HCT116 (cell line): ENCODE measurements at regions not wholly inside any gene's neighbourhood (a gene's known extent, or its start where the extent isn't known, plus 50 kb on each side); places are given as distances from the start of the nearest gene placed in this dataset.

ENCODE experiments used
- ATAC-seq: fragments of 200-7000 bp; cut with Tn5 transposase; 2 replicates; pipeline ENCODE4 v1.9.1; 2020; ENCODE audit warnings: mild to moderate bottlenecking, moderate library complexity
- BruUV-seq: library from RNA; stranded (reverse); fragments of 400-500 nt; replicated peaks from 2 replicates; lab custom pipeline; 2021; lab: Mats Ljungman, UMichigan
- CTCF ChIA-PET: fragments of 300-600 bp; sonication (Branson Sonifier 250); formaldehyde crosslinking; loops from one replicate; lab custom pipeline; 2021; ENCODE audit warnings: antibody characterized with exemption; lab: Charles Lee
- POLR2A ChIA-PET: fragments of 300-600, 350-600 bp; sonication (Branson Sonifier 250); formaldehyde crosslinking; loops from one replicate; lab custom pipeline; 2021; ENCODE audit warnings: antibody characterized with exemption; lab: Charles Lee
- RAD21 ChIA-PET, 2 experiments: fragments of 300-600 bp; sonication (Branson Sonifier 250); formaldehyde crosslinking; loops; one replicate each; lab custom pipeline; 2023; ENCODE audit warnings: low total read pairs in 2 of 2; ENCODE audit not compliant: uncharacterized antibody in 2 of 2, unreplicated experiment in 2 of 2, low non-redundant PET in 1 of 2; lab: Charles Lee
- DNase-seq: peaks from one replicate; pipeline ENCODE4 v3.0.0-alpha.2; 2010; ENCODE audit warnings: low read depth, low spot score
- H2AFZ ChIP-seq: fragments of 200-600 bp; shearing (Covaris generic), sonication (generic); 2 replicates; pipeline ENCODE4 v1.6.1; 2017; ENCODE audit warnings: low read depth, mixed run types, mixed read lengths, antibody characterized with exemption, low read length; ENCODE audit not compliant: poor library complexity, severe bottlenecking
- H3K27ac ChIP-seq: 2 replicates; pipeline ENCODE4 v1.5.1; 2012; ENCODE audit warnings: low read depth, low read length
- H3K27me3 ChIP-seq: fragments of 200-600 bp; sonication (generic); 2 replicates; pipeline ENCODE4 v1.6.1; 2016; ENCODE audit warnings: mixed run types, low read length, mixed read lengths; ENCODE audit not compliant: insufficient read depth
- H3K36me3 ChIP-seq, 2 experiments: fragments of 200-500 bp in 1 of 2; fragments of 200-600 bp in 1 of 2; sonication (Bioruptor generic) in 1 of 2; sonication (generic) in 1 of 2; 2 replicates each; pipeline versions ENCODE4 v1.5.1 to v1.6.1; 2014 to 2016; ENCODE audit warnings: low read length in 2 of 2, inconsistent platforms in 1 of 2, mixed read lengths in 1 of 2, mixed run types in 1 of 2; ENCODE audit not compliant: insufficient read depth in 2 of 2, control insufficient read depth in 1 of 2
- H3K4me1 ChIP-seq, 2 experiments: fragments of 200-600 bp in 1 of 2; sonication (generic) in 1 of 2; 2 replicates each; pipeline versions ENCODE4 v1.5.1 to v1.6.1; 2012 to 2017; ENCODE audit warnings: low read length in 2 of 2, inconsistent platforms in 1 of 2, mild to moderate bottlenecking in 1 of 2, mixed read lengths in 1 of 2, mixed run types in 1 of 2, moderate library complexity in 1 of 2; ENCODE audit not compliant: insufficient read depth in 2 of 2, control insufficient read depth in 1 of 2
- H3K4me2 ChIP-seq: fragments of 200-600 bp; sonication (generic); 2 replicates; pipeline ENCODE4 v1.6.1; 2017; ENCODE audit warnings: mixed run types, low read length, mixed read lengths
- H3K4me3 ChIP-seq, 2 experiments: fragments of 200-600 bp in 1 of 2; sonication (generic) in 1 of 2; replicated peaks in 1 of 2; 2 replicates each; pipeline ENCODE4 v1.5.1; 2011 to 2016; ENCODE audit warnings: low read length in 2 of 2, control low read depth in 1 of 2, low read depth in 1 of 2, mild to moderate bottlenecking in 1 of 2, mixed read lengths in 1 of 2, mixed run types in 1 of 2
- H3K79me2 ChIP-seq: fragments of 200-600 bp; sonication (generic); 2 replicates; pipeline ENCODE4 v1.6.1; 2017; ENCODE audit warnings: mild to moderate bottlenecking, mixed run types, low read length, moderate library complexity, mixed read lengths; ENCODE audit not compliant: insufficient read depth
- H3K9ac ChIP-seq: fragments of 200-600 bp; sonication (generic); 2 replicates; pipeline ENCODE4 v1.6.1; 2016; ENCODE audit warnings: low read length, mixed read lengths
- H3K9me2 ChIP-seq: fragments of 200-600 bp; sonication (generic), shearing (Covaris generic); 2 replicates; pipeline ENCODE4 v1.6.1; 2017; ENCODE audit warnings: mixed run types, mild to moderate bottlenecking, moderate library complexity; ENCODE audit not compliant: insufficient read depth
- H3K9me3 ChIP-seq, 2 experiments: fragments of 200-500 bp in 1 of 2; fragments of 200-600 bp in 1 of 2; sonication (Bioruptor generic) in 1 of 2; sonication (generic) in 1 of 2; 2 replicates each; pipeline ENCODE4 v1.6.1; 2014 to 2017; ENCODE audit warnings: low read length in 2 of 2, mixed read lengths in 2 of 2, inconsistent platforms in 1 of 2, low read depth in 1 of 2, mild to moderate bottlenecking in 1 of 2, mixed run types in 1 of 2, moderate library complexity in 1 of 2; ENCODE audit not compliant: control insufficient read depth in 1 of 2, insufficient read depth in 1 of 2
- H4K20me1 ChIP-seq: fragments of 200-600 bp; sonication (generic), shearing (Covaris generic); 2 replicates; pipeline ENCODE4 v1.6.1; 2017; ENCODE audit warnings: mixed run types, mild to moderate bottlenecking, moderate library complexity; ENCODE audit not compliant: insufficient read depth
- CBX3 ChIP-seq: IDR thresholded peaks from 2 replicates; pipeline ENCODE4 v1.6.1; 2012; ENCODE audit warnings: low read depth
- EGR1 ChIP-seq: IDR thresholded peaks from 2 replicates; pipeline ENCODE4 v1.6.1; 2012; ENCODE audit warnings: low read depth
- ELF1 ChIP-seq: IDR thresholded peaks from 2 replicates; pipeline ENCODE4 v1.6.1; 2012; ENCODE audit warnings: low read depth, borderline replicate concordance
- EZH2phosphoT487 ChIP-seq: fragments of 200-600 bp; IDR thresholded peaks from 2 replicates; pipeline ENCODE4 v1.6.1; 2018; ENCODE audit warnings: antibody characterized with exemption, borderline replicate concordance
- FOSL1 ChIP-seq: IDR thresholded peaks from 2 replicates; pipeline ENCODE4 v1.6.1; 2012; ENCODE audit warnings: low read depth
- JUND ChIP-seq: IDR thresholded peaks from 2 replicates; pipeline ENCODE4 v1.6.1; 2012
- POLR2A ChIP-seq: IDR thresholded peaks from 2 replicates; pipeline ENCODE4 v1.7.0; 2011; ENCODE audit warnings: borderline replicate concordance; ENCODE audit not compliant: insufficient read depth, insufficient read length; ENCODE audit errors: extremely low read depth
- POLR2AphosphoS5 ChIP-seq: IDR thresholded peaks from 2 replicates; pipeline ENCODE4 v1.6.1; 2011; ENCODE audit warnings: mild to moderate bottlenecking, low read depth, low read length, moderate library complexity
- RAD21 ChIP-seq: IDR thresholded peaks from 2 replicates; pipeline ENCODE4 v1.6.1; 2012; ENCODE audit warnings: low read depth, mild to moderate bottlenecking
- SP1 ChIP-seq: IDR thresholded peaks from 2 replicates; pipeline ENCODE4 v1.6.1; 2012; ENCODE audit warnings: low read depth
- SRF ChIP-seq: IDR thresholded peaks from 2 replicates; pipeline ENCODE4 v1.6.1; 2012; ENCODE audit warnings: low read depth
- TCF7L2 ChIP-seq: IDR thresholded peaks from 2 replicates; pipeline ENCODE4 v1.7.0; 2011; ENCODE audit warnings: borderline replicate concordance, inconsistent platforms; ENCODE audit not compliant: insufficient read depth, insufficient read length; ENCODE audit errors: extremely low read depth
- YY1 ChIP-seq: IDR thresholded peaks from 2 replicates; pipeline ENCODE4 v1.6.1; 2011; ENCODE audit warnings: low read length, low read depth, moderate library complexity, mild to moderate bottlenecking; ENCODE audit not compliant: insufficient replicate concordance; ENCODE audit errors: extremely low read depth
- ZFX ChIP-seq: fragments of 450-650 bp; IDR thresholded peaks from 2 replicates; pipeline ENCODE4 v1.6.1; 2017
- ZNF274 ChIP-seq: fragments of 200-500 bp; sonication (Bioruptor generic); IDR thresholded peaks from 2 replicates; pipeline ENCODE4 v1.6.1; 2014; ENCODE audit warnings: mild to moderate bottlenecking, low read depth, low read length, inconsistent platforms
- intact Hi-C: fragments of 100-400 bp; cut with micrococcal nuclease; formaldehyde crosslinking; loops from 2 replicates; pipeline ENCODE4 v1.10.0; 2022
- TF ChIP-seq, protein P1 (sequence below): IDR thresholded peaks from 2 replicates; pipeline ENCODE4 v1.6.1; 2011; ENCODE audit warnings: mild to moderate bottlenecking, low read length, moderate library complexity; ENCODE audit not compliant: insufficient replicate concordance; ENCODE audit errors: extremely low read depth
- TF ChIP-seq, protein P2 (sequence below): IDR thresholded peaks from 2 replicates; pipeline ENCODE4 v1.6.1; 2012
- TF ChIP-seq, protein P3 (sequence below): IDR thresholded peaks from 2 replicates; pipeline ENCODE4 v1.6.1; 2012; ENCODE audit warnings: low read depth
- TF ChIP-seq, protein P4 (sequence below), 3 experiments: fragments of 200-600 bp in 1 of 3; sonication (generic) in 1 of 3; IDR thresholded peaks in 2 of 3; conservative IDR thresholded peaks in 1 of 3; 2 replicates each; pipeline ENCODE4 v1.5.1; 2012 to 2017; ENCODE audit warnings: low read depth in 2 of 3, low read length in 2 of 3, antibody characterized with exemption in 1 of 3, borderline replicate concordance in 1 of 3, control low read depth in 1 of 3, mild to moderate bottlenecking in 1 of 3, mixed read lengths in 1 of 3, mixed run types in 1 of 3, moderate library complexity in 1 of 3; ENCODE audit not compliant: insufficient read depth in 1 of 3

DNA sequence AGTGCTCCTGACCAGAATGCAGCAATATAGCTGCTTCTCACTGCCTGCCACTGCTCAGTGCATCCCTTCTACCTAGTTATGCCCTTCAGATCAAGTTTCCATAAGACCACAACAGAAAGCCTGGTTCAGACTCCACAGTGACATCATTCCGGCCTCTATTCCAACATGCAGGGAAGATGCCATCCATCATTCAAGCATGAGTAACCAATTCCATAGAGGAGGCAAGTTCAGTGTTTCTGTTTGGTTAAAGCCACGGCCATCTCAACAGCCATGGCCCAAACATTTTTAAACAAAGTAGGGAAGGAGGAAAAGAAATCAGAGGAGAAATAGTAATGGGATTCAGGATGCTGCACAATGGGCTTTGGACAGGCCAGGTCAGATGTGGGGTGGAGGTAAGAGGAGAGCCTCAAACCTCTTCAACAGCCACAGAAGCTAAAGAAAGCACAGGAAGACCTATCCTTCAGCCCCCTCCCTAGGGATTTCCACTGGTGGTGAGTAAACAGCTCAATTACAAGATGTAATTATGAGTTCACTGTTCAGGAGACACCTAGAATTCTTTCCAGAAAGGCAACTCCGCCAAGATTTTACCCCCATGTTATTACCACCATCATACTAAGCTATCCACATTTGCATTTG, 484.9 kb downstream of the SETD4 start:
- POLR2A ChIA-PET, result no interaction called here
- intact Hi-C loops, result no loop called here

More for the DNA sequence above, 484.9 kb downstream of the SETD4 start:
- no peak overlapping the region for H3K27ac ChIP-seq
- H3K4me3 ChIP-seq, result no peak overlapping the region
- no peak overlapping the region for H2AFZ ChIP-seq
- CTCF ChIA-PET, result no interaction called here
- H3K4me2 ChIP-seq, result no peak overlapping the region
- no peaks in the 10 kb centered on the region for H3K79me2 ChIP-seq
- no peaks in the 10 kb centered on the region for H3K36me3 ChIP-seq
- RAD21 ChIA-PET, result no interaction called here
- H3K9me2 ChIP-seq, result no peaks in the 10 kb centered on the region
- H3K9me3 ChIP-seq, result no peaks in the 10 kb centered on the region
- DNase-seq (no peak), ATAC-seq (no peak)
- H4K20me1 ChIP-seq, result no peaks in the 10 kb centered on the region
- no TSS peak for BruUV-seq
- TF ChIP-seq TCF7L2, result no peak
- no peak for TF ChIP-seq RAD21
- no peak for TF ChIP-seq ELF1
- TF ChIP-seq EGR1, result no peak
- TF ChIP-seq, protein P1, sequence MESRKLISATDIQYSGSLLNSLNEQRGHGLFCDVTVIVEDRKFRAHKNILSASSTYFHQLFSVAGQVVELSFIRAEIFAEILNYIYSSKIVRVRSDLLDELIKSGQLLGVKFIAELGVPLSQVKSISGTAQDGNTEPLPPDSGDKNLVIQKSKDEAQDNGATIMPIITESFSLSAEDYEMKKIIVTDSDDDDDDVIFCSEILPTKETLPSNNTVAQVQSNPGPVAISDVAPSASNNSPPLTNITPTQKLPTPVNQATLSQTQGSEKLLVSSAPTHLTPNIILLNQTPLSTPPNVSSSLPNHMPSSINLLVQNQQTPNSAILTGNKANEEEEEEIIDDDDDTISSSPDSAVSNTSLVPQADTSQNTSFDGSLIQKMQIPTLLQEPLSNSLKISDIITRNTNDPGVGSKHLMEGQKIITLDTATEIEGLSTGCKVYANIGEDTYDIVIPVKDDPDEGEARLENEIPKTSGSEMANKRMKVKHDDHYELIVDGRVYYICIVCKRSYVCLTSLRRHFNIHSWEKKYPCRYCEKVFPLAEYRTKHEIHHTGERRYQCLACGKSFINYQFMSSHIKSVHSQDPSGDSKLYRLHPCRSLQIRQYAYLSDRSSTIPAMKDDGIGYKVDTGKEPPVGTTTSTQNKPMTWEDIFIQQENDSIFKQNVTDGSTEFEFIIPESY, result no peak
- no peak for TF ChIP-seq POLR2A
- no peak for TF ChIP-seq SRF
- no peak for TF ChIP-seq YY1
- TF ChIP-seq ZNF274, result no peak
- no peak for TF ChIP-seq POLR2AphosphoS5
- TF ChIP-seq, protein P2, sequence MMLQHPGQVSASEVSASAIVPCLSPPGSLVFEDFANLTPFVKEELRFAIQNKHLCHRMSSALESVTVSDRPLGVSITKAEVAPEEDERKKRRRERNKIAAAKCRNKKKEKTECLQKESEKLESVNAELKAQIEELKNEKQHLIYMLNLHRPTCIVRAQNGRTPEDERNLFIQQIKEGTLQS, result no peak
- no peak for TF ChIP-seq FOSL1
- TF ChIP-seq CBX3, result no peak
- no peak for TF ChIP-seq ZFX
- TF ChIP-seq, protein P3, sequence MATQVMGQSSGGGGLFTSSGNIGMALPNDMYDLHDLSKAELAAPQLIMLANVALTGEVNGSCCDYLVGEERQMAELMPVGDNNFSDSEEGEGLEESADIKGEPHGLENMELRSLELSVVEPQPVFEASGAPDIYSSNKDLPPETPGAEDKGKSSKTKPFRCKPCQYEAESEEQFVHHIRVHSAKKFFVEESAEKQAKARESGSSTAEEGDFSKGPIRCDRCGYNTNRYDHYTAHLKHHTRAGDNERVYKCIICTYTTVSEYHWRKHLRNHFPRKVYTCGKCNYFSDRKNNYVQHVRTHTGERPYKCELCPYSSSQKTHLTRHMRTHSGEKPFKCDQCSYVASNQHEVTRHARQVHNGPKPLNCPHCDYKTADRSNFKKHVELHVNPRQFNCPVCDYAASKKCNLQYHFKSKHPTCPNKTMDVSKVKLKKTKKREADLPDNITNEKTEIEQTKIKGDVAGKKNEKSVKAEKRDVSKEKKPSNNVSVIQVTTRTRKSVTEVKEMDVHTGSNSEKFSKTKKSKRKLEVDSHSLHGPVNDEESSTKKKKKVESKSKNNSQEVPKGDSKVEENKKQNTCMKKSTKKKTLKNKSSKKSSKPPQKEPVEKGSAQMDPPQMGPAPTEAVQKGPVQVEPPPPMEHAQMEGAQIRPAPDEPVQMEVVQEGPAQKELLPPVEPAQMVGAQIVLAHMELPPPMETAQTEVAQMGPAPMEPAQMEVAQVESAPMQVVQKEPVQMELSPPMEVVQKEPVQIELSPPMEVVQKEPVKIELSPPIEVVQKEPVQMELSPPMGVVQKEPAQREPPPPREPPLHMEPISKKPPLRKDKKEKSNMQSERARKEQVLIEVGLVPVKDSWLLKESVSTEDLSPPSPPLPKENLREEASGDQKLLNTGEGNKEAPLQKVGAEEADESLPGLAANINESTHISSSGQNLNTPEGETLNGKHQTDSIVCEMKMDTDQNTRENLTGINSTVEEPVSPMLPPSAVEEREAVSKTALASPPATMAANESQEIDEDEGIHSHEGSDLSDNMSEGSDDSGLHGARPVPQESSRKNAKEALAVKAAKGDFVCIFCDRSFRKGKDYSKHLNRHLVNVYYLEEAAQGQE, result no peak
- TF ChIP-seq SP1, result no peak
- TF ChIP-seq, protein P4, sequence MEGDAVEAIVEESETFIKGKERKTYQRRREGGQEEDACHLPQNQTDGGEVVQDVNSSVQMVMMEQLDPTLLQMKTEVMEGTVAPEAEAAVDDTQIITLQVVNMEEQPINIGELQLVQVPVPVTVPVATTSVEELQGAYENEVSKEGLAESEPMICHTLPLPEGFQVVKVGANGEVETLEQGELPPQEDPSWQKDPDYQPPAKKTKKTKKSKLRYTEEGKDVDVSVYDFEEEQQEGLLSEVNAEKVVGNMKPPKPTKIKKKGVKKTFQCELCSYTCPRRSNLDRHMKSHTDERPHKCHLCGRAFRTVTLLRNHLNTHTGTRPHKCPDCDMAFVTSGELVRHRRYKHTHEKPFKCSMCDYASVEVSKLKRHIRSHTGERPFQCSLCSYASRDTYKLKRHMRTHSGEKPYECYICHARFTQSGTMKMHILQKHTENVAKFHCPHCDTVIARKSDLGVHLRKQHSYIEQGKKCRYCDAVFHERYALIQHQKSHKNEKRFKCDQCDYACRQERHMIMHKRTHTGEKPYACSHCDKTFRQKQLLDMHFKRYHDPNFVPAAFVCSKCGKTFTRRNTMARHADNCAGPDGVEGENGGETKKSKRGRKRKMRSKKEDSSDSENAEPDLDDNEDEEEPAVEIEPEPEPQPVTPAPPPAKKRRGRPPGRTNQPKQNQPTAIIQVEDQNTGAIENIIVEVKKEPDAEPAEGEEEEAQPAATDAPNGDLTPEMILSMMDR (IDR thresholded peaks at IDR 0.05 in 2 of 3, conservative IDR thresholded peaks at IDR 0.05 in 1 of 3; ENCODE audit: borderline replicate concordance in 1 of 3, insufficient read depth in 1 of 3, low read depth in 2 of 3, low read length in 2 of 3), result no peak
- no peak for TF ChIP-seq JUND
- TF ChIP-seq EZH2phosphoT487, result no peak
- H3K9ac ChIP-seq, result no peak overlapping the region
- H3K4me1 ChIP-seq, result no peaks in the 10 kb centered on the region
- no peaks in the 10 kb centered on the region for H3K27me3 ChIP-seq
